HCT116 (cell line): ENCODE measurements at regions not wholly inside any gene's neighbourhood (a gene's known extent, or its start where the extent isn't known, plus 50 kb on each side); places are given as distances from the start of the nearest gene placed in this dataset.

Experiments used
- ATAC-seq: fragments of 200-7000 bp; cut with Tn5 transposase; 2 replicates; pipeline ENCODE4 v1.9.1; 2020; ENCODE audit warnings: mild to moderate bottlenecking, moderate library complexity
- BruUV-seq: library from RNA; stranded (reverse); fragments of 400-500 nt; replicated peaks from 2 replicates; lab custom pipeline; 2021; lab: Mats Ljungman, UMichigan
- CTCF ChIA-PET: fragments of 300-600 bp; sonication (Branson Sonifier 250); formaldehyde crosslinking; loops from one replicate; lab custom pipeline; 2021; ENCODE audit warnings: antibody characterized with exemption; lab: Charles Lee
- POLR2A ChIA-PET: fragments of 300-600, 350-600 bp; sonication (Branson Sonifier 250); formaldehyde crosslinking; loops from one replicate; lab custom pipeline; 2021; ENCODE audit warnings: antibody characterized with exemption; lab: Charles Lee
- RAD21 ChIA-PET, 2 experiments: fragments of 300-600 bp; sonication (Branson Sonifier 250); formaldehyde crosslinking; loops; one replicate each; lab custom pipeline; 2023; ENCODE audit warnings: low total read pairs in 2 of 2; ENCODE audit not compliant: uncharacterized antibody in 2 of 2, unreplicated experiment in 2 of 2, low non-redundant PET in 1 of 2; lab: Charles Lee
- DNase-seq: peaks from one replicate; pipeline ENCODE4 v3.0.0-alpha.2; 2010; ENCODE audit warnings: low read depth, low spot score
- H2AFZ ChIP-seq: fragments of 200-600 bp; shearing (Covaris generic), sonication (generic); 2 replicates; pipeline ENCODE4 v1.6.1; 2017; ENCODE audit warnings: low read depth, mixed run types, mixed read lengths, antibody characterized with exemption, low read length; ENCODE audit not compliant: poor library complexity, severe bottlenecking
- H3K27ac ChIP-seq: 2 replicates; pipeline ENCODE4 v1.5.1; 2012; ENCODE audit warnings: low read depth, low read length
- H3K27me3 ChIP-seq: fragments of 200-600 bp; sonication (generic); 2 replicates; pipeline ENCODE4 v1.6.1; 2016; ENCODE audit warnings: mixed run types, low read length, mixed read lengths; ENCODE audit not compliant: insufficient read depth
- H3K36me3 ChIP-seq, 2 experiments: fragments of 200-500 bp in 1 of 2; fragments of 200-600 bp in 1 of 2; sonication (Bioruptor generic) in 1 of 2; sonication (generic) in 1 of 2; 2 replicates each; pipeline versions ENCODE4 v1.5.1 to v1.6.1; 2014 to 2016; ENCODE audit warnings: low read length in 2 of 2, inconsistent platforms in 1 of 2, mixed read lengths in 1 of 2, mixed run types in 1 of 2; ENCODE audit not compliant: insufficient read depth in 2 of 2, control insufficient read depth in 1 of 2
- H3K4me1 ChIP-seq, 2 experiments: fragments of 200-600 bp in 1 of 2; sonication (generic) in 1 of 2; 2 replicates each; pipeline versions ENCODE4 v1.5.1 to v1.6.1; 2012 to 2017; ENCODE audit warnings: low read length in 2 of 2, inconsistent platforms in 1 of 2, mild to moderate bottlenecking in 1 of 2, mixed read lengths in 1 of 2, mixed run types in 1 of 2, moderate library complexity in 1 of 2; ENCODE audit not compliant: insufficient read depth in 2 of 2, control insufficient read depth in 1 of 2
- H3K4me2 ChIP-seq: fragments of 200-600 bp; sonication (generic); 2 replicates; pipeline ENCODE4 v1.6.1; 2017; ENCODE audit warnings: mixed run types, low read length, mixed read lengths
- H3K4me3 ChIP-seq, 2 experiments: fragments of 200-600 bp in 1 of 2; sonication (generic) in 1 of 2; replicated peaks in 1 of 2; 2 replicates each; pipeline ENCODE4 v1.5.1; 2011 to 2016; ENCODE audit warnings: low read length in 2 of 2, control low read depth in 1 of 2, low read depth in 1 of 2, mild to moderate bottlenecking in 1 of 2, mixed read lengths in 1 of 2, mixed run types in 1 of 2
- H3K79me2 ChIP-seq: fragments of 200-600 bp; sonication (generic); 2 replicates; pipeline ENCODE4 v1.6.1; 2017; ENCODE audit warnings: mild to moderate bottlenecking, mixed run types, low read length, moderate library complexity, mixed read lengths; ENCODE audit not compliant: insufficient read depth
- H3K9ac ChIP-seq: fragments of 200-600 bp; sonication (generic); 2 replicates; pipeline ENCODE4 v1.6.1; 2016; ENCODE audit warnings: low read length, mixed read lengths
- H3K9me2 ChIP-seq: fragments of 200-600 bp; sonication (generic), shearing (Covaris generic); 2 replicates; pipeline ENCODE4 v1.6.1; 2017; ENCODE audit warnings: mixed run types, mild to moderate bottlenecking, moderate library complexity; ENCODE audit not compliant: insufficient read depth
- H3K9me3 ChIP-seq, 2 experiments: fragments of 200-500 bp in 1 of 2; fragments of 200-600 bp in 1 of 2; sonication (Bioruptor generic) in 1 of 2; sonication (generic) in 1 of 2; 2 replicates each; pipeline ENCODE4 v1.6.1; 2014 to 2017; ENCODE audit warnings: low read length in 2 of 2, mixed read lengths in 2 of 2, inconsistent platforms in 1 of 2, low read depth in 1 of 2, mild to moderate bottlenecking in 1 of 2, mixed run types in 1 of 2, moderate library complexity in 1 of 2; ENCODE audit not compliant: control insufficient read depth in 1 of 2, insufficient read depth in 1 of 2
- H4K20me1 ChIP-seq: fragments of 200-600 bp; sonication (generic), shearing (Covaris generic); 2 replicates; pipeline ENCODE4 v1.6.1; 2017; ENCODE audit warnings: mixed run types, mild to moderate bottlenecking, moderate library complexity; ENCODE audit not compliant: insufficient read depth
- ATF3 ChIP-seq: IDR thresholded peaks from 2 replicates; pipeline ENCODE4 v1.6.1; 2012
- CBX3 ChIP-seq: IDR thresholded peaks from 2 replicates; pipeline ENCODE4 v1.6.1; 2012; ENCODE audit warnings: low read depth
- CTCF ChIP-seq, 3 experiments: fragments of 200-600 bp in 1 of 3; sonication (generic) in 1 of 3; IDR thresholded peaks in 2 of 3; conservative IDR thresholded peaks in 1 of 3; 2 replicates each; pipeline ENCODE4 v1.5.1; 2012 to 2017; ENCODE audit warnings: low read depth in 2 of 3, low read length in 2 of 3, antibody characterized with exemption in 1 of 3, borderline replicate concordance in 1 of 3, control low read depth in 1 of 3, mild to moderate bottlenecking in 1 of 3, mixed read lengths in 1 of 3, mixed run types in 1 of 3, moderate library complexity in 1 of 3; ENCODE audit not compliant: insufficient read depth in 1 of 3
- EGR1 ChIP-seq: IDR thresholded peaks from 2 replicates; pipeline ENCODE4 v1.6.1; 2012; ENCODE audit warnings: low read depth
- EZH2phosphoT487 ChIP-seq: fragments of 200-600 bp; IDR thresholded peaks from 2 replicates; pipeline ENCODE4 v1.6.1; 2018; ENCODE audit warnings: antibody characterized with exemption, borderline replicate concordance
- FOSL1 ChIP-seq: IDR thresholded peaks from 2 replicates; pipeline ENCODE4 v1.6.1; 2012; ENCODE audit warnings: low read depth
- POLR2A ChIP-seq: IDR thresholded peaks from 2 replicates; pipeline ENCODE4 v1.7.0; 2011; ENCODE audit warnings: borderline replicate concordance; ENCODE audit not compliant: insufficient read depth, insufficient read length; ENCODE audit errors: extremely low read depth
- POLR2AphosphoS5 ChIP-seq: IDR thresholded peaks from 2 replicates; pipeline ENCODE4 v1.6.1; 2011; ENCODE audit warnings: mild to moderate bottlenecking, low read depth, low read length, moderate library complexity
- REST ChIP-seq: IDR thresholded peaks from 2 replicates; pipeline ENCODE4 v1.6.1; 2012; ENCODE audit warnings: low read depth
- SIN3A ChIP-seq: IDR thresholded peaks from 2 replicates; pipeline ENCODE4 v1.6.1; 2012; ENCODE audit warnings: low read depth
- SRF ChIP-seq: IDR thresholded peaks from 2 replicates; pipeline ENCODE4 v1.6.1; 2012; ENCODE audit warnings: low read depth
- TCF7L2 ChIP-seq: IDR thresholded peaks from 2 replicates; pipeline ENCODE4 v1.7.0; 2011; ENCODE audit warnings: borderline replicate concordance, inconsistent platforms; ENCODE audit not compliant: insufficient read depth, insufficient read length; ENCODE audit errors: extremely low read depth
- YY1 ChIP-seq: IDR thresholded peaks from 2 replicates; pipeline ENCODE4 v1.6.1; 2011; ENCODE audit warnings: low read length, low read depth, moderate library complexity, mild to moderate bottlenecking; ENCODE audit not compliant: insufficient replicate concordance; ENCODE audit errors: extremely low read depth
- ZBTB33 ChIP-seq: IDR thresholded peaks from 2 replicates; pipeline ENCODE4 v1.6.1; 2011; ENCODE audit warnings: mild to moderate bottlenecking, low read length, moderate library complexity; ENCODE audit not compliant: insufficient replicate concordance; ENCODE audit errors: extremely low read depth
- ZFX ChIP-seq: fragments of 450-650 bp; IDR thresholded peaks from 2 replicates; pipeline ENCODE4 v1.6.1; 2017
- ZNF274 ChIP-seq: fragments of 200-500 bp; sonication (Bioruptor generic); IDR thresholded peaks from 2 replicates; pipeline ENCODE4 v1.6.1; 2014; ENCODE audit warnings: mild to moderate bottlenecking, low read depth, low read length, inconsistent platforms
- intact Hi-C: fragments of 100-400 bp; cut with micrococcal nuclease; formaldehyde crosslinking; loops from 2 replicates; pipeline ENCODE4 v1.10.0; 2022

- no peaks in the 10 kb centered on the region for H3K27me3 ChIP-seq
- H3K9me2 ChIP-seq, result no peaks in the 10 kb centered on the region
- no TSS peak for BruUV-seq
- POLR2A ChIA-PET, result no interaction called here
- TF ChIP-seq EGR1 (no peak), ZNF274 (no peak), FOSL1 (no peak), TCF7L2 (no peak), EZH2phosphoT487 (no peak), SIN3A (no peak), CTCF (IDR thresholded peaks at IDR 0.05 in 2 of 3, conservative IDR thresholded peaks at IDR 0.05 in 1 of 3; ENCODE audit: borderline replicate concordance in 1 of 3, insufficient read depth in 1 of 3, low read depth in 2 of 3, low read length in 2 of 3) (no peak), REST (no peak), POLR2AphosphoS5 (no peak), ZBTB33 (no peak), CBX3 (no peak), POLR2A (no peak), YY1 (no peak), ATF3 (no peak), SRF (no peak), ZFX (no peak)
- peaks cover 7 to 10% of the 10 kb centered on the region in 2 experiments; a peak in 2 of 4 replicates for H3K9me3 ChIP-seq
- no peak overlapping the region for H3K4me2 ChIP-seq
- no peaks in the 10 kb centered on the region for H3K79me2 ChIP-seq
- H3K36me3 ChIP-seq, result no peaks in the 10 kb centered on the region
- no peak overlapping the region for H2AFZ ChIP-seq
- DNase-seq (no peak), ATAC-seq (no peak)
- no peaks in the 10 kb centered on the region for H4K20me1 ChIP-seq
- CTCF ChIA-PET, result no interaction called here
- no peak overlapping the region for H3K9ac ChIP-seq
- H3K4me1 ChIP-seq, result no peaks in the 10 kb centered on the region
- intact Hi-C loops, result no loop called here
- no peak overlapping the region for H3K27ac ChIP-seq
- RAD21 ChIA-PET, result no interaction called here
- H3K4me3 ChIP-seq, result no peak overlapping the region
These were observed 355.7 kb upstream of the GNPDA2 start for GRCh38 chr4:45082101-45082500.
